Activated B cell treated with CpG ODN at 0.5 μM for 24 hours (primary cell): ENCODE measurements at regions not wholly inside any gene's neighbourhood (a gene's known extent, or its start where the extent isn't known, plus 50 kb on each side); places are given as distances from the start of the nearest gene placed in this dataset.

ENCODE experiments used
- ATAC-seq: fragments of 200-7000 bp; cut with Tn5 transposase; one replicate; pipeline ENCODE4 v1.10.0; 2021; ENCODE audit warnings: low read depth, mild to moderate bottlenecking, moderate library complexity
- CTCF ChIA-PET: fragments of 350-600 bp; sonication (Branson Sonifier 250); formaldehyde crosslinking; loops from one replicate; lab custom pipeline; 2021; ENCODE audit warnings: antibody characterized with exemption; lab: Charles Lee
- POLR2A ChIA-PET: fragments of 350-600 bp; sonication (Branson Sonifier 250); formaldehyde crosslinking; loops from one replicate; lab custom pipeline; 2021; ENCODE audit warnings: antibody characterized with exemption; lab: Charles Lee
- DNase-seq: peaks from one replicate; pipeline ENCODE4 v3.0.0; 2022
- H3K27ac Mint-ChIP-seq: one replicate; pipeline ENCODE4 v1.8.0; 2020; ENCODE audit warnings: mixed read lengths
- H3K27me3 Mint-ChIP-seq: one replicate; pipeline ENCODE4 v1.8.0; 2021; ENCODE audit warnings: mixed read lengths
- H3K36me3 Mint-ChIP-seq: one replicate; pipeline ENCODE4 v1.8.0; 2021; ENCODE audit warnings: low read depth, mixed read lengths
- H3K4me1 Mint-ChIP-seq: one replicate; pipeline ENCODE4 v1.8.0; 2021; ENCODE audit warnings: mixed read lengths
- H3K4me3 Mint-ChIP-seq: one replicate; pipeline ENCODE4 v1.8.0; 2020; ENCODE audit warnings: mild to moderate bottlenecking, mixed read lengths
- H3K9me3 Mint-ChIP-seq: one replicate; pipeline ENCODE4 v1.8.0; 2020; ENCODE audit warnings: mixed read lengths
- CTCF ChIP-seq: fragments of 200-600 bp; IDR thresholded peaks from one replicate; pipeline ENCODE4 v1.8.0; 2022; ENCODE audit warnings: antibody characterized with exemption, mild to moderate bottlenecking
- intact Hi-C: fragments of 100-400 bp; cut with micrococcal nuclease; formaldehyde crosslinking; loops from one replicate; pipeline ENCODE4 v1.15.1; 2024

- H3K36me3 Mint-ChIP-seq = no peaks in the 10 kb centered on the region
- POLR2A ChIA-PET = no interaction called here
- H3K4me3 Mint-ChIP-seq = no peak overlapping the region
- DNase-seq (no peak), ATAC-seq (no peak)
- no peaks in the 10 kb centered on the region for H3K4me1 Mint-ChIP-seq
- intact Hi-C loops = no loop called here
- peaks cover 2% of the 10 kb centered on the region for H3K27me3 Mint-ChIP-seq
- no peak for TF ChIP-seq CTCF
- no peaks in the 10 kb centered on the region for H3K9me3 Mint-ChIP-seq
- CTCF ChIA-PET = no interaction called here
- H3K27ac Mint-ChIP-seq = no peak overlapping the region
Measured at GRCh38 chr2:59538398-59538911, 1015.0 kb downstream of the BCL11A start.

- no peak for DNase-seq
- Mint-ChIP-seq H3K27me3 (peaks cover 2% of the 10 kb centered on the region), H3K9me3 (peaks cover 11% of the 10 kb centered on the region), H3K4me3 (no peak overlapping the region), H3K27ac (no peak overlapping the region), H3K4me1 (no peaks in the 10 kb centered on the region), H3K36me3 (no peaks in the 10 kb centered on the region)
- CTCF ChIA-PET = no interaction called here
- no peak for ATAC-seq
- no peak for TF ChIP-seq CTCF
- POLR2A ChIA-PET = no interaction called here
- intact Hi-C loops = no loop called here
Measured at GRCh38 chr2:59532808-59533207, 1020.6 kb downstream of the BCL11A start.

GRCh38 chr2:59530258-59530657 is 1023.2 kb downstream of the BCL11A start:
- H3K9me3 Mint-ChIP-seq = peaks cover 19% of the 10 kb centered on the region
- TF ChIP-seq CTCF = no peak
- ChIA-PET CTCF (no interaction called here), POLR2A (no interaction called here)
- no peaks in the 10 kb centered on the region for H3K4me1 Mint-ChIP-seq
- H3K27ac Mint-ChIP-seq = no peak overlapping the region
- DNase-seq (no peak), ATAC-seq (no peak)
- intact Hi-C loops = no loop called here
- H3K27me3 Mint-ChIP-seq = peaks cover 2% of the 10 kb centered on the region
- no peak overlapping the region for H3K4me3 Mint-ChIP-seq
- H3K36me3 Mint-ChIP-seq = no peaks in the 10 kb centered on the region

GRCh38 chr2:59529726-59530125 is 1023.7 kb downstream of the BCL11A start:
- peaks cover 19% of the 10 kb centered on the region for H3K9me3 Mint-ChIP-seq
- peaks cover 1% of the 10 kb centered on the region for H3K27me3 Mint-ChIP-seq
- intact Hi-C loops = no loop called here
- ChIA-PET CTCF (no interaction called here), POLR2A (no interaction called here)
- no peaks in the 10 kb centered on the region for H3K4me1 Mint-ChIP-seq
- H3K4me3 Mint-ChIP-seq = no peak overlapping the region
- no peak for DNase-seq
- no peak for TF ChIP-seq CTCF
- no peak overlapping the region for H3K27ac Mint-ChIP-seq
- H3K36me3 Mint-ChIP-seq = no peaks in the 10 kb centered on the region
- ATAC-seq = no peak

- CTCF ChIA-PET = no interaction called here
- Mint-ChIP-seq H3K4me1 (no peaks in the 10 kb centered on the region), H3K36me3 (no peaks in the 10 kb centered on the region), H3K4me3 (no peak overlapping the region), H3K27ac (no peak overlapping the region), H3K27me3 (no peaks in the 10 kb centered on the region), H3K9me3 (peaks cover 19% of the 10 kb centered on the region)
- TF ChIP-seq CTCF = no peak
- DNase-seq (no peak), ATAC-seq (no peak)
- intact Hi-C loops = no loop called here
- POLR2A ChIA-PET = no interaction called here
Measured at GRCh38 chr2:59528525-59528924, 1024.9 kb downstream of the BCL11A start.
